ENCODE measurements at regions not wholly inside any gene's neighbourhood (a gene's known extent, or its start where the extent isn't known, plus 50 kb on each side); places are given as distances from the start of the nearest gene placed in this dataset.
A peak's percentile ranks its signal among the peaks of the same experiment; 100 is the strongest.
"Not testable (repeated sequence)": the region's sequence is repeated elsewhere in the genome, so short reads cannot be mapped to it uniquely, and the experiment has no call there.

DNA sequence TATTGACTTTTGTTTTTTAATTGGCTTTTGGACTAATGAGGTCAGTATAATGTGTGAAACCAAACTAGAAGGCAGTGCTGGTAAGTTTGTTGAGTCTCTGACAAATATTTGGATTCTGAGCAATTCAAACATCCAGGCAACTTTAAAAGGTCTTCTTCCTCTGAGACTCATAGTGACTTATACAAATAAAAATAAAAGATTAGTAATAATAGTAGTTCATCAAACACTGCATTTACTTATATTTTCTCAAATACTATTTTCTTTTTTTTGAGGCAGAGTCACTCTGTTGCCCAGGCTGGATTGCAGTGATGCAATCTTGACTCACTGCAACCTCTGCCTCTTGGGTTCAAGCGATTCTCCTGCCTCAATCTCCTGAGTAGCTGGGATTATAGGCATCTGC lies 337.9 kb downstream of the DAD1 start:
- no peak for DNase-seq (ENCODE audit: low spot score)

GRCh38 chr14:22249770-22250169 lies 339.3 kb downstream of the DAD1 start:
- DNase-seq (ENCODE audit: low spot score), result no peak

DNA sequence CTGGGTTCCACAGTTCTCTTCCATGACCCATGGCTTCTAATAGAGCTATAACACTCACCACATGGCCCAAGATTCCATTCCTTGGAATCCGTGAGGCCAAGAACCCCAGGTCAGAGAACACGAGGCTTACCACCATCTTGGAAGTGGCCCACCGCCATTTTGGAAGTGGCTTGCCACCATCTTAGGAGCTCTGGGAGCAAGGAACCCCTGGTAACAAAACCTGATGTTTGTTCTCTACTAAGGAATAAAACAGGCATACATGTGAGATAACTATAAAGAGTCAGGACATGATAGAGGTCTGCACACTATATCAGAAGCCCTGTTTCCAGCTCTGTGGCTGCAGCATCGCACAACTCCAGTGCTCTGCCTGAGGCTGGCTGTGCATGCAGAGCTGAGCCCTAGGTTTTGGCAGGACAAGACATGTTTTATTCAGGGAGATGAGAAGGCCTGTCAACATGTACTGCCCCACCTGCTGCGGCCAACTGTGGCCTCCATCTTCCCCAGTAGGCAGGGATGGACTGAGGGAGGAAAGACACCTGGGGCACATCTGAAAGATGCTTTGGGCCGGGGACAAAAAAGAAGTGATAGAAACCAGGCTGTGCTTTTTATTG lies 344.9 kb downstream of the DAD1 start:
- DNase-seq (ENCODE audit: low spot score), result no peak

DNA sequence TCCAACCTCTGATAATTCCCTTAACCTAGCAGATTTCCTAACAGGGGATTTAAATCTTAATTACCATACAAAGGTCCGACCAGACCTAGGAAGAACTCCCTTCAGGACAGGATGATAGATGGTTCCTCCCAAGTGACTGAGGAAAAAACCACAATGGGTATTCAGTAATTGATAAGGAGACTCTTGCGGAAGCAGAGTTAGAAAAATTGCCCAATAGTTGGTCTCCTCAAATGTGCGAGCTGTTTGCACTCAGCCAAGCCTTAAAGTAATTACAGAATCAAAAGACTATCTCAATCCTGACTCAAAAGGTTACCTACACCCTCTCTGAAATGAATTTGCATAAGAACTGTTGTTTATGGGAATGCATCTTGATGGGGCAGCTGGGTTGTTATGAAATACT lies 350.7 kb downstream of the DAD1 start:
- not testable (repeated sequence) for DNase-seq (ENCODE audit: low spot score)

DNA sequence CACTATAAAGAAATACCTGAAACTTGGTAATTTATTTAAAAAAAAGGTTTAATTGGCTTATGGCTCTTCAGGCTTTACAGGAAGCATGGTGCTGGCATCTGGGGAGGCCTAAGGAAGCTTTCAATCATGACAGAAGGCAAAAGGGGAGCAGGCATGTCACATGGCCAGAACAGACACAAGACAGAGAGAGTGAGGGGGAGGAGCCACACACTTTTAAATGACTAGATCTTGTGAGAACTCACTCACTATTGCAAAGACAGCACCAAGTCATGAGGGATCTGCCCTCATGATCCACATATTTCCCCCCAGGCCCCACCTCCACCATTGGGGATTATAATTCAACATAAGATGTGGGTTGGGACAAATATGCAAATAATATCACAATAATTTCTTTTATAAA lies 355.6 kb downstream of the DAD1 start:
- DNase-seq (ENCODE audit: low spot score), result no peak

GRCh38 chr14:22232933-22233332 lies 356.1 kb downstream of the DAD1 start:
- no peak for DNase-seq (ENCODE audit: low spot score)

GRCh38 chr14:22232486-22232885 lies 356.5 kb downstream of the DAD1 start:
- DNase-seq (ENCODE audit: low spot score), result no peak

- DNase-seq (ENCODE audit: low spot score), result no peak
These were observed 358.0 kb downstream of the DAD1 start for GRCh38 chr14:22231018-22231417.

DNA sequence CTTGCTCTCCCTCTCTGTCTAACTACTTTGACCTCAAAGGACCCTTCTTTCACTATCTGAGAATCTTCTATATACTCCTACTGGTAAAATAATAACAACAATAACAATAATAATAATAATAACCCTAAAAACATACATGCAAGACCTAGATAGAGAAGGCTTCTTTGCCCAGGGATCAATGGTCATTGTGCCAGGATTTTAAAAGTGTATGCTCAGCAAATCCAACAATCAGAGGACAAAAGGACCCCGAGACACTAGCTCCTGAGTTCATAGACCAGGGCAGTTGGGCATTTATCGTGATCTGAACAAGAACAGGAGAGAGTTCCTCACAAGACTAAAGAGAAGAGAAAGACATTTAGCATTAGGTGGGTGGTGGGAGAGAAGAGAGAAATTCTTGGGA lies 358.5 kb downstream of the DAD1 start:
- no peak for DNase-seq (ENCODE audit: low spot score)

GRCh38 chr14:22227084-22227483 lies 361.9 kb downstream of the DAD1 start:
- DNase-seq (ENCODE audit: low spot score), result no peak

- DNase-seq (ENCODE audit: low spot score), result no peak
These were observed 362.6 kb downstream of the DAD1 start for GRCh38 chr14:22226381-22226780.

DNA sequence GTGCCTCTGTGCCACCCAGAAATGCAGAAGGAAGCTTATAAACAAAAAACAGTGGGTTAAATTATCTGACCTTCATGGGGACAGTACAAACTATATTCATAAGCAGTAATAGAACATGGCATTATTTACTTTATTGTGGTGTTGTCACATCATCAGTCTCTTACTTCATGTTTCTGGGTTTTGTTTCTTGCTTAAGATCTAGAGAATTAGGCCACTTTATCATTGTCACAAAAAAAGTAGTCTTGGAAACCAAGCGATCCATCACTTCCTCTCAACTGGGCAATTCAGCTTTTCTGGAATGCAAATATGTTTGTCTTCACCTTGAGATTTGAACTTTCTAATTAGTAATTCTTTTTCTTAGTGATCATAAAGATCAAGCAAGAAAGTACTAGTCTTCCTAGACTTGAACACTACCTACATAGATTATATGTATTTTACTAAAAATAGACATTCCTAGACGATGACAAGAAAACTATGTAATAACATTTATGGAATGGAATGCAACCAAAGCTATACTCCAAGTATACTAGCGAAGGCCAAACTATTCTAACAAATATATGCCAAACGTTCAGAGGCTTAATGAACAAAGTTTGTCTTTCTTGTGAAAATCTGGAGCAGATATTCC lies 363.4 kb downstream of the DAD1 start:
- DNase-seq (ENCODE audit: low spot score), result no peak

DNA sequence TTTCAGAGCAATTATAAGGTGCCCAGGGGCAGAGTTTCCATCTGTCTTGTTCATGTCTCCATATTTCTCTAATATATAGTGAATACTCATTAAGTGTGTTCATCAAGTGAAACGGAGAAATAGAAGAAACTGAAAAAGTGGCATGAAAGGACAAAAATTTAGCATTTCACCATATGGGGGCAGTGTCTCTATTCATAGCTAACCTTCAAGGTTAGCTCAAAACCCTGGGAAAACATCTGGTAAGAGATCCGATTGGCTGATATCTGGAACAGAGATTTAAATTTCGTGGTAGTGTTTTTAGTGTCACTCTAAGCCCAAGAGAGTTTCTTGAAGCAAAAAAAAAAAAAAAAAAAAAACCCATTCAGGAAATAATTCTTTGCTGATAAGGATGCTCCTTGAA lies 367.5 kb downstream of the DAD1 start:
- peak; percentile 12 for DNase-seq (ENCODE audit: low spot score)

GRCh38 chr14:22220427-22220826 lies 368.6 kb downstream of the DAD1 start:
- no peak for DNase-seq (ENCODE audit: low spot score)

- DNase-seq (ENCODE audit: low spot score), result no peak
These were observed 370.3 kb downstream of the DAD1 start for GRCh38 chr14:22218728-22219127.

GRCh38 chr14:22213120-22213519 lies 375.9 kb downstream of the DAD1 start:
- no peak for DNase-seq (ENCODE audit: low spot score)

DNA sequence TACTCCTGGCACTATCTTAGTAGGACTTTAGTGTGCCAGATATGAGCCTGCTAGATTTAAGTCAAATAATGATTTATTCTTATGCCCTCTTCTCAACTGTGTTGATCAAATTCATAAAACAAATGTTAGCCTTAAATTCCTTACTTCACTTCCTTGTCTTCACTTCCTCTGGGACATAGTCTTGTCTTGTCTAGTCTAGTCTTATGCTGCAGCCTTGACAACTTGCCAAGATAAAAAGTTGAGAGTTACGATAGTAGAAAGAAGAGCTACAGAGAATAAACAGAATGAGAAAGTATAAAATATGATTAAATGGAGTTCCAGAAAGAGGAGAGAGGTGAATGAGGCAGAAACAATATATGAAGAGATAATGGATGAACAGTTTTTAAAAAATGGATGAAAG lies 378.1 kb downstream of the DAD1 start:
- DNase-seq (ENCODE audit: low spot score), result no peak

- DNase-seq (ENCODE audit: low spot score), result no peak
These were observed 379.0 kb downstream of the DAD1 start for GRCh38 chr14:22210026-22210425.

DNA sequence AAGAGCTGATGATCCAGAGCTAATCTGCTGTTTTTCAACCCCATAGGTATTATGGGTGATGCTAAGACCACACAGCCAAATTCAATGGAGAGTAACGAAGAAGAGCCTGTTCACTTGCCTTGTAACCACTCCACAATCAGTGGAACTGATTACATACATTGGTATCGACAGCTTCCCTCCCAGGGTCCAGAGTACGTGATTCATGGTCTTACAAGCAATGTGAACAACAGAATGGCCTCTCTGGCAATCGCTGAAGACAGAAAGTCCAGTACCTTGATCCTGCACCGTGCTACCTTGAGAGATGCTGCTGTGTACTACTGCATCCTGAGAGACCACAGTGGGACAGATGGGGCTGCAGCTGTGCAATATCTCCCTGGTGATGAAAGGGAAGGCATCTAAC lies 386.0 kb downstream of the DAD1 start:
- DNase-seq (ENCODE audit: low spot score), result no peak

GRCh38 chr14:22202313-22202712 lies 386.7 kb downstream of the DAD1 start:
- DNase-seq (ENCODE audit: low spot score), result no peak

DNA sequence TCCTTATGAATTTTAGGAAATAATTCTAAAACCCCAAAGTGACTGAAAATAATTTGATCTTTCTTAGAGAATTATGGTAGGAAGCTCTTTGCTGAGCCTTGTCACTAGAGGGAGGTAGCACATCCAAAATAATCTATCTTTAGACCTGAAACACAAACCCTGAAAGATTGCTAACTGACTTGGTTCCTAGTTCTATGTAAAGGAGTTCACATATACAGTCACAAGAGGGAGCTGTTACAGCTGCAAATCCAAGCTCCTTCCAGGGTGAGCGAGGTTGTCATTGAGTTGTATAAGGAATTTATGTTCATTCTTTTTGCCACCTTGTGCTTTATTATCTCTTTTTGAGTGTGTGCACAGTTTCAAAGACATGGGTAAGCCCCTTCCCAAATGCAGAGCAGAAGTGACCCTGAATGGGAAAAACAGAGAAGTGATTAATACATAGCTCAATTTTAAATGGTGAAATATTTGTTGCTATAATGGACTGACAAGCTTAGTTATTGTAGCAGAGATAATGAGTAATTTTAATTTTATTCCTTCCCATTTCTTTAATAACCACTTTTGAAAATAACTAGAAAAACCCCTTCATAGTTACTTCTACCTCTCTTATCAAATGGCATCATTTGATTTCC lies 387.9 kb downstream of the DAD1 start:
- no peak for DNase-seq (ENCODE audit: low spot score)

DNA sequence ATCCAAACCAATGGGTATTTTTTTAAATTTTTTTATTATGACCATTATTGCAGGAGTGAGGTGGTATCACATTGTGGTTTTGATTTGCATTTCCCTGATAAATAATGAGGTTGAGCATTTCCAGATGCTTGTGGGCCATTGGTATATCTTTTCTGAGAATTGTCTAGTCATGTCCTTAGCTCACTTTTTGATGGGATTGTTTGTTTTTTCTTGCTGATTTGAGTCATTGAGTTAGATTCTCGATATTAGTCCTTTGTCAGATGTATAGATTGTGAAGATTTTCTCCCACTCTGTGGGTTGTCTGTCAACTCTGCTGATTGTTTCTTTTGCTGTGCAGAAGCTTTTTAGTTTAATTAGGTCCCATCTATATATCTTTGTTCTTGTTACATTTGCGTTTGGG lies 388.9 kb downstream of the DAD1 start:
- not testable (repeated sequence) for DNase-seq (ENCODE audit: low spot score)

- DNase-seq (ENCODE audit: low spot score), result no peak
These were observed 394.4 kb downstream of the DAD1 start for GRCh38 chr14:22194664-22195063.

Data from kidney capillary endothelial cell (primary cell).